PC-3 (cell line): ENCODE measurements at regions not wholly inside any gene's neighbourhood (a gene's known extent, or its start where the extent isn't known, plus 50 kb on each side); places are given as distances from the start of the nearest gene placed in this dataset.

Experiments
- EZH2phosphoT487 ChIP-seq: fragments of 300-600 bp; sonication (generic); IDR thresholded peaks from 2 replicates; pipeline ENCODE4 v1.6.1; 2018; ENCODE audit warnings: mild to moderate bottlenecking, antibody characterized with exemption, low read length, borderline replicate concordance
- TF ChIP-seq, protein P1 (sequence below): fragments of 300-600 bp; sonication (generic); conservative IDR thresholded peaks from 2 replicates; pipeline ENCODE4 v1.5.1; 2017; ENCODE audit warnings: antibody characterized with exemption, low read depth, mild to moderate bottlenecking, low read length

DNA sequence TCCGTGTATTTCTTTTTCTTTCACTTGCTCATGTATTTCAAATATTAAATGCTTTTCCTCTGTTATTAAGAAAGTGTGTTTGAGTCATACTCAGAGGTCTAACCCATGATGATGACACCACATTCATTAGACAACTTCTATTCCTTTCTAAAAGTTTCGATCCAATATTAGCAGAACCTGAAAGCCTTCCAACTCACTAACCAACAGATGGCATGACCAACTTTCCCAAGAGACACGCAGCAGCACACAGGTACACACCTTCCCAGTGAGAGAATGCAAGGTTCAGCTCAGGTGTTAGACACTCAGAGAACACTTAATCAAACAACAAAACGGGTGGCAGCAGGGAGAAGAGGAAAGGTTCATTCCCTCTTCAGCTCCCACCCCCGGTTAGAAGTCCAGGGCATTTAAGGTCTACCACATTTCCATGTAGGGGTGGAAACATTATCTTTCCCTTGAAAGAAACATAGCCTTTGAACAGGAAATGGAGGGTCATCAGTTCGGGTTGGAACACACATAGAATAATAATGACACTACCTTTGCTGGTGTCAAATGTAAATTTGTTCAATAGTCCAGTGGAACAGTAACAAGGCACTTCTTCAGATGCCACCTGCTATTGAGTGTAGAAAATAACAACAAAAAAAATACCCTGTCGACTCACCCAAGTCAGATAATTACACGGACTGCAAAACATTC is 404.2 kb downstream of the COG6 start:
- TF ChIP-seq, protein P1, sequence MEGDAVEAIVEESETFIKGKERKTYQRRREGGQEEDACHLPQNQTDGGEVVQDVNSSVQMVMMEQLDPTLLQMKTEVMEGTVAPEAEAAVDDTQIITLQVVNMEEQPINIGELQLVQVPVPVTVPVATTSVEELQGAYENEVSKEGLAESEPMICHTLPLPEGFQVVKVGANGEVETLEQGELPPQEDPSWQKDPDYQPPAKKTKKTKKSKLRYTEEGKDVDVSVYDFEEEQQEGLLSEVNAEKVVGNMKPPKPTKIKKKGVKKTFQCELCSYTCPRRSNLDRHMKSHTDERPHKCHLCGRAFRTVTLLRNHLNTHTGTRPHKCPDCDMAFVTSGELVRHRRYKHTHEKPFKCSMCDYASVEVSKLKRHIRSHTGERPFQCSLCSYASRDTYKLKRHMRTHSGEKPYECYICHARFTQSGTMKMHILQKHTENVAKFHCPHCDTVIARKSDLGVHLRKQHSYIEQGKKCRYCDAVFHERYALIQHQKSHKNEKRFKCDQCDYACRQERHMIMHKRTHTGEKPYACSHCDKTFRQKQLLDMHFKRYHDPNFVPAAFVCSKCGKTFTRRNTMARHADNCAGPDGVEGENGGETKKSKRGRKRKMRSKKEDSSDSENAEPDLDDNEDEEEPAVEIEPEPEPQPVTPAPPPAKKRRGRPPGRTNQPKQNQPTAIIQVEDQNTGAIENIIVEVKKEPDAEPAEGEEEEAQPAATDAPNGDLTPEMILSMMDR, result no peak
- no peak for TF ChIP-seq EZH2phosphoT487
